Loucy (cell line): ENCODE measurements at regions not wholly inside any gene's neighbourhood (a gene's known extent, or its start where the extent isn't known, plus 50 kb on each side); places are given as distances from the start of the nearest gene placed in this dataset.

Experiments used
- H2AFZ ChIP-seq: fragments of 200-600 bp; sonication (generic); 2 replicates; pipeline ENCODE4 v1.6.0; 2016; ENCODE audit warnings: antibody characterized with exemption, mild to moderate bottlenecking, low read length, moderate library complexity
- H3F3A ChIP-seq: fragments of 200-600 bp; 2 replicates; pipeline ENCODE4 v1.6.0; 2016; ENCODE audit warnings: antibody characterized with exemption, low read depth, mild to moderate bottlenecking
- H3K27me3 ChIP-seq: fragments of 200-600 bp; sonication (generic); 2 replicates; pipeline ENCODE4 v1.6.1; 2014; ENCODE audit warnings: low read length, mild to moderate bottlenecking; ENCODE audit not compliant: insufficient read depth, poor library complexity, severe bottlenecking
- H3K36me3 ChIP-seq: fragments of 200-600 bp; sonication (generic); 2 replicates; pipeline ENCODE4 v1.6.1; 2016; ENCODE audit warnings: low read length; ENCODE audit not compliant: insufficient read depth
- H3K4me1 ChIP-seq: fragments of 200-600 bp; sonication (generic); 2 replicates; pipeline ENCODE4 v1.5.1; 2014; ENCODE audit warnings: low read length, mild to moderate bottlenecking; ENCODE audit not compliant: insufficient read depth, poor library complexity, severe bottlenecking
- H3K4me2 ChIP-seq: fragments of 200-600 bp; sonication (generic); 2 replicates; pipeline ENCODE4 v1.6.0; 2014; ENCODE audit warnings: antibody characterized with exemption, low read length, low read depth, mild to moderate bottlenecking; ENCODE audit not compliant: poor library complexity, severe bottlenecking
- H3K4me3 ChIP-seq: fragments of 200-600 bp; sonication (generic); 2 replicates; pipeline ENCODE4 v1.5.1; 2014; ENCODE audit warnings: low read length, mild to moderate bottlenecking, mixed read lengths; ENCODE audit not compliant: poor library complexity, severe bottlenecking
- H3K79me2 ChIP-seq: fragments of 200-600 bp; sonication (generic); 2 replicates; pipeline ENCODE4 v1.6.1; 2014; ENCODE audit warnings: low read length; ENCODE audit not compliant: insufficient read depth
- H3K9ac ChIP-seq: fragments of 200-600 bp; sonication (generic); 2 replicates; pipeline ENCODE4 v1.6.0; 2014; ENCODE audit warnings: mild to moderate bottlenecking, low read depth, low read length, moderate library complexity; ENCODE audit not compliant: poor library complexity, severe bottlenecking
- H3K9me2 ChIP-seq: fragments of 200-600 bp; sonication (generic); replicated peaks from 2 replicates; pipeline ENCODE4 v1.6.1; 2016; ENCODE audit warnings: low read depth, low read length, mixed read lengths
- H3K9me3 ChIP-seq: fragments of 200-600 bp; sonication (generic); 2 replicates; pipeline ENCODE4 v1.6.1; 2014; ENCODE audit warnings: mild to moderate bottlenecking, antibody characterized with exemption, low read length, low read depth; ENCODE audit not compliant: insufficient read depth
- H4K20me1 ChIP-seq: fragments of 200-600 bp; sonication (generic); 2 replicates; pipeline ENCODE4 v1.6.0; 2014; ENCODE audit warnings: antibody characterized with exemption, low read length, mild to moderate bottlenecking; ENCODE audit not compliant: insufficient read depth, poor library complexity, severe bottlenecking
- CTCF ChIP-seq: fragments of 200-600 bp; sonication (generic); conservative IDR thresholded peaks from 2 replicates; pipeline ENCODE4 v1.5.1; 2014; ENCODE audit warnings: mild to moderate bottlenecking, antibody characterized with exemption, low read length
- EZH2phosphoT487 ChIP-seq: fragments of 200-600 bp; IDR thresholded peaks from 2 replicates; pipeline ENCODE4 v1.6.1; 2018; ENCODE audit warnings: antibody characterized with exemption, mild to moderate bottlenecking, moderate library complexity, borderline replicate concordance

- H3K27me3 ChIP-seq = no peaks in the 10 kb centered on the region
- H3K79me2 ChIP-seq = no peaks in the 10 kb centered on the region
- H3K9me2 ChIP-seq = no peaks in the 10 kb centered on the region
- no peaks in the 10 kb centered on the region for H3K9me3 ChIP-seq
- no peaks in the 10 kb centered on the region for H4K20me1 ChIP-seq
- no peak overlapping the region for H3K4me2 ChIP-seq
- no peaks in the 10 kb centered on the region for H3F3A ChIP-seq
- no peak overlapping the region for H3K9ac ChIP-seq
- no peaks in the 10 kb centered on the region for H3K36me3 ChIP-seq
- TF ChIP-seq EZH2phosphoT487 = no peak
- TF ChIP-seq CTCF = no peak
- H3K4me1 ChIP-seq = no peaks in the 10 kb centered on the region
- H2AFZ ChIP-seq = no peak overlapping the region
- H3K4me3 ChIP-seq = no peak overlapping the region
Measured at GRCh38 chr1:184826001-184826400, 71.3 kb upstream of the EDEM3 start.

GRCh38 chr1:184825571-184825970, 70.9 kb upstream of the EDEM3 start:
- no peak overlapping the region for H3K9ac ChIP-seq
- H3K36me3 ChIP-seq = no peaks in the 10 kb centered on the region
- no peaks in the 10 kb centered on the region for H3K9me3 ChIP-seq
- TF ChIP-seq EZH2phosphoT487 (no peak), CTCF (no peak)
- H3K4me1 ChIP-seq = peaks cover 3% of the 10 kb centered on the region
- H3K4me2 ChIP-seq = no peak overlapping the region
- H4K20me1 ChIP-seq = no peaks in the 10 kb centered on the region
- H2AFZ ChIP-seq = no peak overlapping the region
- H3F3A ChIP-seq = no peaks in the 10 kb centered on the region
- no peak overlapping the region for H3K4me3 ChIP-seq
- no peaks in the 10 kb centered on the region for H3K79me2 ChIP-seq
- no peaks in the 10 kb centered on the region for H3K9me2 ChIP-seq
- no peaks in the 10 kb centered on the region for H3K27me3 ChIP-seq

GRCh38 chr1:184824691-184825323, 70.1 kb upstream of the EDEM3 start:
- Histone ChIP-seq H4K20me1 (no peaks in the 10 kb centered on the region), H2AFZ (peak overlapping the region; percentile 3; the same call in 1 of the 2 replicates), H3K9ac (no peak overlapping the region), H3K27me3 (no peaks in the 10 kb centered on the region), H3K4me1 (peaks cover 6% of the 10 kb centered on the region), H3K9me2 (no peaks in the 10 kb centered on the region), H3F3A (no peaks in the 10 kb centered on the region), H3K4me3 (no peak overlapping the region), H3K9me3 (no peaks in the 10 kb centered on the region), H3K79me2 (no peaks in the 10 kb centered on the region), H3K4me2 (no peak overlapping the region), H3K36me3 (no peaks in the 10 kb centered on the region)
- no peak for TF ChIP-seq CTCF
- no peak for TF ChIP-seq EZH2phosphoT487
